ENCODE measurements at regions not wholly inside any gene's neighbourhood (a gene's known extent, or its start where the extent isn't known, plus 50 kb on each side); places are given as distances from the start of the nearest gene placed in this dataset.
A peak's percentile ranks its signal among the peaks of the same experiment; 100 is the strongest.

- TF ChIP-seq EZH2 (IDR thresholded peaks at IDR 0.05; ENCODE audit: borderline replicate concordance, insufficient read depth, low read length, poor library complexity, severe bottlenecking) (no peak), CTCF (IDR thresholded peaks at IDR 0.05; ENCODE audit: poor library complexity, severe bottlenecking) (no peak), SMC3 (conservative IDR thresholded peaks at IDR 0.05; ENCODE audit: poor library complexity) (no peak), RAD21 (conservative IDR thresholded peaks at IDR 0.05) (no peak), EP300 (conservative IDR thresholded peaks at IDR 0.05; ENCODE audit: poor library complexity, severe bottlenecking) (peak; percentile 84), POLR2AphosphoS5 (IDR thresholded peaks at IDR 0.05) (peak; percentile 28), TAF1 (IDR thresholded peaks at IDR 0.05; ENCODE audit: low read depth) (no peak), REST (IDR thresholded peaks at IDR 0.05; ENCODE audit: borderline replicate concordance) (no peak)
Measured at GRCh38 chr2:7694076-7694985, 777.1 kb downstream of the RNF144A start.

All from neural cell (in vitro differentiated cells).